NCI-H2196 (cell line): ENCODE measurements at regions not wholly inside any gene's neighbourhood (a gene's known extent, or its start where the extent isn't known, plus 50 kb on each side); places are given as distances from the start of the nearest gene placed in this dataset.
"Not testable (repeated sequence)": the region's sequence is repeated elsewhere in the genome, so short reads cannot be mapped to it uniquely, and the experiment has no call there.

Experiments
- DNase-seq: peaks from one replicate; lab custom pipeline; 2025; ENCODE audit not compliant: unreplicated experiment; lab: John Stamatoyannopoulos, UW

DNA sequence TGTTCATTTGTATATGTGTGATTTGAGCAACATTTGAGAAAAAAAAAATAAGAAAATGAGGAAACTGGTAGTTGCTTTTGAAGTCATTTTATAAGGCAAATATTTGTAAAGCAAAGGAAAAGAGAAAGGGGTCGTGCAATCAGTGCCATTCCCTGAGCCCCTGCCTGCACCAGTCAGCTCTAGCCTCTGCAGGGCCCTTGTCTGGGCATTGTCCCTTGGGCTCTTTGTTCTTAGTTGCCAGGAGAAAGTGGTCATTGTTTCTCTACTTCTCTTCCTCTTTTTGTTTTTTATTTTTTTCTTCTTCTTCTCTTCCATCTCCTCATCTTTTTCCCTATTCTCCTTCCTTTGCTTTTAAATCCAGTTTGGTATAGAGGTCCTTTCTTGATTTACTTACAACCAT is 175.3 kb upstream of the CREB1 start:
- no peak for DNase-seq

DNA sequence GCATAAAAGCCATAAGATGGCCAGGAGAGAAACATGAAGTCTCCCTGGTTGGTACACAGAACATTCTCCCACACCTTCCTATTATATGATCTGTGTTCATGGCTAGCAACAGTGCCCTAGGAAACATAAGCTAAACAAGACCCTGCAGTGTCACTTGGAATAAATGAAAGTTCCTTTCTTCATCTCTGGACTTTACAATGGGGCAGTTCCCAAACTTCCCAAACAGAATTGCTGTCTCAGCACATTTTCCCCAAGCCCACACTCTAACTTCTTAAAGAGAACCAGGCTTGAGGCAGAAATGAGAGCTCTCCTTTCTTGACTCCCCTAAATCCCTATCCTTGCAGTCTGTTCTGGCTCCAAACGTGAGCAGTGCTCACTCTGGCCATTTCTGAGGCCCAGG is 173.2 kb upstream of the CREB1 start:
- DNase-seq = no peak

DNA sequence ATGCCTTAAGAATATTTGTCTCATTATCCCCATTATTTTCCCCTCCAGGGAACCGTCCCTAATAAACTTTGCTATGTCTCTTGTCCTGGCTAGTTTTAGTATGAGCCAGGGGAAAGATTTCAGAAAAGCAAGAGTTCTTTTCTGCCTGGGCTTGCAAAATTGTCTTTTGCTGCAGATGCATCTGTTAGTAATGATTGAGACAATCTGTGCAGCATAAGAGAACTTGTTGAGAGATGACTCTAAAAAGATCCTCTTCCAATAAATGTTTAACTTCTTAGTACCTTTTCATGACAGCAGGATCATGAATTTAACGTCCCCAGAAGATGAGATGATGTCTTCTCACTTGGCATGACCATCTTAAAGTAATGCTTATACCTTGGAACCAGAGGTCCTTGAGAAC is 172.5 kb upstream of the CREB1 start:
- DNase-seq = no peak

DNA sequence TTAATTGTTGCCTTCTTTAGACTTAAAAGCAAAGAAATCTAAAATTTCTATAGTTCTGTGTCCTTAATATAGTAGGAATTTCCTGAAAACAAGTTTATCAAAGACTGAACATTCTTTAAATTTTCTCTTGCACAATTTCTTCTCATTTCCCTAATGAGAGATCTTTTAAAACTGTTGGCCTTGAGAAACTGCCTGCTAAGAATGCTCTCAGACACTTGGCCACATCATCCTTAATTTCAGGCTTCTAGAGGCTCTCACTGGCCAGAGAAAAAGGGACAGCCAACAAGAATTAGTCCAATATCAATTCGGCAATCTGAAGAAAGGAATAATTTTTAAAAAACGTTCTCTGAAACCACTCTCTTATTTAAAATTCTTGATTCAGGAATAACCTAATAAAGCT is 167.0 kb upstream of the CREB1 start:
- no peak for DNase-seq

GRCh38 chr2:207363761-207364290 is 165.9 kb upstream of the CREB1 start:
- DNase-seq = no peak

GRCh38 chr2:207370646-207371045 is 159.1 kb upstream of the CREB1 start:
- DNase-seq = no peak

GRCh38 chr2:207371877-207372276 is 157.9 kb upstream of the CREB1 start:
- no peak for DNase-seq

DNA sequence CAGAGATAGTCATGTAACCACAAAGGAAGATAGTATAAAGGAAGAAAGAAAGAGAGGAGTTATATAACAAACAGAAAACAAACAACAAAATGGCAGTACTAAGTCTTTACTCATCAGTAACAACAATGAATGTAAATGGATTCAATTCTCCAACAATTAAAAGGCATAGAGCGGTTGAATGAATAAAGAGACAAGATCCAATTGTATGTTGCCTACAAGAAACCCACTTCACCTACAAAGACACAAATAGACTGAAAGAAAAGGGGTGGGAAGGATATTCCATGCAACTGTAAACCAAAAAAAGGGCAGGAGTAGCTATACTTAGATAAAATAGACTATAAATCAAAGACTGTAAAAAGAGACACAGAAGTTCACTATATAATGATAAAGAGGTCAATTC is 157.3 kb upstream of the CREB1 start:
- DNase-seq = no peak

- DNase-seq = no peak
Observed at GRCh38 chr2:207375207-207375875, 154.4 kb upstream of the CREB1 start.

GRCh38 chr2:207378620-207379019 is 151.1 kb upstream of the CREB1 start:
- DNase-seq = not testable (repeated sequence)

- no peak for DNase-seq
Observed at GRCh38 chr2:207385076-207385475, 144.7 kb upstream of the CREB1 start.

DNA sequence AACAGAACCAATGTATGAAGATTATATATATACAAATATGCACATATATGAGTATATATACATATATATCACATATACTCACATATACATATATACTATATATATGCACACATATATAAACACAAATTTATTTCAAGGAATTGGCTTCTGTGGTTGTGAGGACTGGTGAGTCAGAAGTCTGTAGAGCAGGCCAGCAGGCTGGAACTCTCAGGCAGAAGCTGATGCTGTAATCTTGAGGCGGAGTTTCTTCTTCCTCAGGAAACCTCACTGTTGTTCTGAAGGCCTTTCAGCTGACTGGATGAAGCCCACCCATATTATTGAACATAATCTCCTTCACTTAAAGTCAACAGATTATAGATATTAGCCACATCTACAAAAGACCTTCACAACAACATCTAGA is 143.9 kb upstream of the CREB1 start:
- DNase-seq = no peak

- no peak for DNase-seq
Observed at GRCh38 chr2:207387001-207387571, 142.7 kb upstream of the CREB1 start.

- DNase-seq = no peak
Observed at GRCh38 chr2:207390302-207391095, 139.3 kb upstream of the CREB1 start.

GRCh38 chr2:207394203-207394781 is 135.5 kb upstream of the CREB1 start:
- no peak for DNase-seq

GRCh38 chr2:207394812-207395534 is 134.8 kb upstream of the CREB1 start:
- DNase-seq = no peak

- DNase-seq = no peak
Observed at GRCh38 chr2:207395535-207396251, 134.1 kb upstream of the CREB1 start.

DNA sequence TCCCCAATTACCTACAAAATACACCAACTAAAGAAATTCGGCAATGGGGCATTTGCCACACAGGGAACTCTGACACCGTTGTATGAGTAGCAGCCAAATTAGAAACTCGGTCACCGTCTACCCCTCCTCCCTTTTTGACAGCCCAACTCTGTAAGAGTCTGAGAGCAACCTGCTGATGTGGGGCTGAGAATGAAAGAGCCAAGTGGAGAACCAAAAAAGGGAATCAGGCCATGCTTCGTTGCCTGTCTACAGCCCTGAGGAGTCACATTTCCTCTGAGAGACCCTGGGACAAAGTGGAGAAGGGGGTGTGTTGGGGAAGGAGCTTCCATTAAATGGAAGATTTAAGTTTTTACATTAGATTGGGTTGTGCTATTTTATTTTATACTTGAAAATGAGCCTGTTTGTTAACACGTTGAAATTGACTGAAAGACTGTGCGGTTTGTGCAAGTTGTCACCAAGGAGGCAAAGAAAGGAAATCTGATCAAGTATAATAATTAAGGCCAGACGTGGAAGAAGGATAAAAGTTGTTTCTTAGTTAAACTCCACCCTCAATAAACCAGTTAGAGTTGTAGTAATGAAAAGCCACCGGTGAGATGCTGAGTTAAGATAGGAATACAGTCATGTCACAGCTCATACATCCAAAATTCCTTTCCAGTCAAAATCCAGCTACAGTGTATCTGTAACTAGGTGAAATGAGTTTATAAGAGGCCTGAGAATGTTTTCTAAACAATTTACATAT is 131.7 kb upstream of the CREB1 start:
- no peak for DNase-seq

DNA sequence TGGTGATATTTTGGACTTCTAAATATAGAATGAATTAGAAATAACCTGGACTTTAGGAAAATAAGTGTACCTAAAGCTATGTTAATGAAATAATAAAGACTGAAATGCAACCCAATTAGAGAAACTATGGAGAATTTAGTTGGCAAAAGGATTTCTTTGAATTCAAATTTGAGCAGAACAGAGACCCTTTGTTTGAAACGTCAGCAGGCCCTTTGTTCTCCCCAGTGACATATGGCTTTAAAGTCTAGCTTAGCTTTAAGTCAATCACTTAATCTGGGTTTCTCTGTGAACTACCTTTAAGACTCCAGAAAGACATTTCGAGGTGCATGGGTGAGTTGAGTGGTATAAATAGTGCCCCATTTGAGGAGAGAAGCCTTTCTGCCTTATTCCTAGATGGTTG is 130.5 kb upstream of the CREB1 start:
- no peak for DNase-seq

GRCh38 chr2:207401338-207401737 is 128.4 kb upstream of the CREB1 start:
- no peak for DNase-seq
